ENCODE measurements at regions not wholly inside any gene's neighbourhood (a gene's known extent, or its start where the extent isn't known, plus 50 kb on each side); places are given as distances from the start of the nearest gene placed in this dataset.

DNA sequence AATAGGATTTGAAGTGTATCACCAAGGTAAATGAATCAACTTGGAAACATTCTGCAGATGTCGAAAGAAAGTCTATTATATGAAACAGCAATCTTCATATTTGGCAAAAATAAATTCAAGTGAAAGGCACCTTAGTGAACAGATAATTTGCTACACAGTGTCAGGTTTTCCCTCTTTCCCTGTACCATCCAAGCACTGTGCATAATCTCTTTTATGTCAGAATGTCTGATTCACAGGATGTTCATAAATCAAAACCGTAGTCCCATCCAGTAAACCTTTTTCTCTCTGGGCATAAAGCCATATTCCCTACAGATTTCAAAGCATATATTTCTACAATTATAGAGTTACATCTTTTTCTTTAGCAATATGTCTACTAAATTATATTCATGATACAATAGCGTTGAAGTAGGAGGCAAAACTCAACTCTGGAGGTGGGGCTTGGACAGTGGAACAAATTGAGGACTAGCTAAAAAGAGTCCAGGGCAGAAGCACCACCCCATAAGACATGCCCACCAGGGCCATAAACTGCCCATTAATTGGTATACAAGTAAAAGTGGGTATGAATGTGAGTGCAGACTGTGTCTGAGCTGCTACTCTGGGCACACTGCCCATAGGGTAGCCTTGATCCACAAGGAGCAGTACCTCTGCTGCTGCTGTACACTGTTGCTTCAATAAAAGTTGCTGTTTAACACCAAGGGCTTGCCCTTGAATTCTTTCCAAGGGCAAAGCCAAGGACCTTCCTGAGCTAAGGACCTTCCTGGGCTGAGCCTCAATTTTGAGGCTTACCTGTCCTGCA lies 72.1 kb upstream of the MYCBP2 start:
- no peaks in the 10 kb centered on the region for H3K27me3 ChIP-seq
- intact Hi-C loops (cut with DNase I), result no loop called here
- no peak overlapping the region for H3K9ac ChIP-seq (ENCODE audit: low read depth in 2 of 2, low read length in 2 of 2)
- no peaks in the 10 kb centered on the region for H3K36me3 ChIP-seq
- H3K4me3 ChIP-seq, result no peak overlapping the region
- TF ChIP-seq, protein P1, sequence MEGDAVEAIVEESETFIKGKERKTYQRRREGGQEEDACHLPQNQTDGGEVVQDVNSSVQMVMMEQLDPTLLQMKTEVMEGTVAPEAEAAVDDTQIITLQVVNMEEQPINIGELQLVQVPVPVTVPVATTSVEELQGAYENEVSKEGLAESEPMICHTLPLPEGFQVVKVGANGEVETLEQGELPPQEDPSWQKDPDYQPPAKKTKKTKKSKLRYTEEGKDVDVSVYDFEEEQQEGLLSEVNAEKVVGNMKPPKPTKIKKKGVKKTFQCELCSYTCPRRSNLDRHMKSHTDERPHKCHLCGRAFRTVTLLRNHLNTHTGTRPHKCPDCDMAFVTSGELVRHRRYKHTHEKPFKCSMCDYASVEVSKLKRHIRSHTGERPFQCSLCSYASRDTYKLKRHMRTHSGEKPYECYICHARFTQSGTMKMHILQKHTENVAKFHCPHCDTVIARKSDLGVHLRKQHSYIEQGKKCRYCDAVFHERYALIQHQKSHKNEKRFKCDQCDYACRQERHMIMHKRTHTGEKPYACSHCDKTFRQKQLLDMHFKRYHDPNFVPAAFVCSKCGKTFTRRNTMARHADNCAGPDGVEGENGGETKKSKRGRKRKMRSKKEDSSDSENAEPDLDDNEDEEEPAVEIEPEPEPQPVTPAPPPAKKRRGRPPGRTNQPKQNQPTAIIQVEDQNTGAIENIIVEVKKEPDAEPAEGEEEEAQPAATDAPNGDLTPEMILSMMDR (IDR thresholded peaks at IDR 0.05), result no peak
- no peaks in the 10 kb centered on the region for H3K9me3 ChIP-seq
- no peak overlapping the region for H3K27ac ChIP-seq
- no peak for DNase-seq
- H3K4me1 ChIP-seq, result no peaks in the 10 kb centered on the region

DNA sequence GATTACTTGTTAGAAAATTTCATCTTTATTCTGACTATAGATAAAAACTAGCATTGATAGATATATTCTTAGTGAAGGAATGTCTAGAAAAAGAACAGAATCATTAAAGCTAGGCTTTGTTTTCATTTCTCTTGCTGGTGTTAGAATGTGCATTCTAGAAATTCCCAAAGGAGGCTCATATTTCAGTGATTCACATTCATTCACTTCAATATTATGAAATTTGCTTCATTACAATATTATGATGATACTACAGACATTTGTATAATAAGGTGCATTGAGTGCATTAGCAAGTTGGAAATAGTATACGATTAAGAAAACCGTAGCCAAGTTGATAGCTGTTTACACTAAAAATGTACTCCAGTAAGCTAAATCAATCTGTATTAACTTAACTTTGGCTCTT lies 70.7 kb upstream of the MYCBP2 start:
- Histone ChIP-seq H3K27ac (no peak overlapping the region), H3K27me3 (no peaks in the 10 kb centered on the region), H3K9me3 (no peaks in the 10 kb centered on the region), H3K36me3 (no peaks in the 10 kb centered on the region), H3K4me1 (no peaks in the 10 kb centered on the region), H3K9ac (ENCODE audit: low read depth in 2 of 2, low read length in 2 of 2) (no peak overlapping the region), H3K4me3 (no peak overlapping the region)
- intact Hi-C loops (cut with DNase I), result no loop called here
- TF ChIP-seq, protein P1 (IDR thresholded peaks at IDR 0.05), result no peak
- DNase-seq, result no peak

- H3K36me3 ChIP-seq, result no peaks in the 10 kb centered on the region
- no peaks in the 10 kb centered on the region for H3K27me3 ChIP-seq
- no peaks in the 10 kb centered on the region for H3K9me3 ChIP-seq
- TF ChIP-seq, protein P1 (IDR thresholded peaks at IDR 0.05), result no peak
- no peaks in the 10 kb centered on the region for H3K4me1 ChIP-seq
- no peak overlapping the region for H3K9ac ChIP-seq (ENCODE audit: low read depth in 2 of 2, low read length in 2 of 2)
- intact Hi-C loops (cut with DNase I), result no loop called here
- H3K4me3 ChIP-seq, result no peak overlapping the region
- DNase-seq, result no peak
- no peak overlapping the region for H3K27ac ChIP-seq
Observed at GRCh38 chr13:77391475-77391874, 64.6 kb upstream of the MYCBP2 start.

DNA sequence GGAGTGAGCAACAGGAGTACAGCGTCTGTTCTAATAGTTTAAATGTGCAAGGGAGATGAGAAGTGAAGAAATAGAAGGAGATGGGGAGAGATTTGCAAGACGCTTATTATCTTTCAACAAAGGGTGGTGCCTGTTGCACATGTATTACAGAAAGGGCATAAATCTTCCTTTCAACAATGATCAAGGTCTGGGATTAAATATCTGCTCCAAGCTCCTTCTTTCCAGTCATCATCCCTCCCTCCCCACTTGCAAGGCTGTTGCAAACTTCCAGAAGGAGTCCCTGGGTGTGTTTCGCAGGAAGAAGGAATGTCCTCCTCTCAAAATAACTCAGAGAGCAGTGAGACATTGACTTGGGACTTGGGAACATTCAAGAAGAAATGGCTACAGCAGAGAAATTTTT lies 63.5 kb upstream of the MYCBP2 start:
- TF ChIP-seq, protein P1 (IDR thresholded peaks at IDR 0.05), result no peak
- H3K4me1 ChIP-seq, result no peaks in the 10 kb centered on the region
- H3K36me3 ChIP-seq, result no peaks in the 10 kb centered on the region
- no peak overlapping the region for H3K9ac ChIP-seq (ENCODE audit: low read depth in 2 of 2, low read length in 2 of 2)
- intact Hi-C loops (cut with DNase I), result no loop called here
- H3K27ac ChIP-seq, result no peak overlapping the region
- H3K9me3 ChIP-seq, result no peaks in the 10 kb centered on the region
- no peak for DNase-seq
- H3K27me3 ChIP-seq, result no peaks in the 10 kb centered on the region
- no peak overlapping the region for H3K4me3 ChIP-seq

GRCh38 chr13:77389625-77390000 lies 62.7 kb upstream of the MYCBP2 start:
- H3K4me1 ChIP-seq, result no peaks in the 10 kb centered on the region
- H3K9me3 ChIP-seq, result no peaks in the 10 kb centered on the region
- TF ChIP-seq, protein P1 (IDR thresholded peaks at IDR 0.05), result no peak
- no peaks in the 10 kb centered on the region for H3K27me3 ChIP-seq
- H3K9ac ChIP-seq (ENCODE audit: low read depth in 2 of 2, low read length in 2 of 2), result no peak overlapping the region
- no peak overlapping the region for H3K4me3 ChIP-seq
- no peak overlapping the region for H3K27ac ChIP-seq
- H3K36me3 ChIP-seq, result no peaks in the 10 kb centered on the region
- intact Hi-C loops (cut with DNase I), result no loop called here
- no peak for DNase-seq
